HG02610 (cell line): ENCODE measurements at regions not wholly inside any gene's neighbourhood (a gene's known extent, or its start where the extent isn't known, plus 50 kb on each side); places are given as distances from the start of the nearest gene placed in this dataset.

Experiments
- ATAC-seq: cut with Tn5 transposase; IDR thresholded peaks from one replicate; pipeline ENCODE4 v1.9.1; 2021; ENCODE audit warnings: mild to moderate bottlenecking, moderate library complexity; ENCODE audit not compliant: unreplicated experiment

GRCh38 chr14:42877716-42878115 is 1271.0 kb downstream of the LRFN5 start:
- ATAC-seq = no peak

- no peak for ATAC-seq
Observed at GRCh38 chr14:42872786-42873185, 1266.1 kb downstream of the LRFN5 start.

- no peak for ATAC-seq
Observed at GRCh38 chr14:42869681-42870080, 1263.0 kb downstream of the LRFN5 start.

- no peak for ATAC-seq
Observed at GRCh38 chr14:42862114-42862513, 1255.4 kb downstream of the LRFN5 start.

- no peak for ATAC-seq
Observed at GRCh38 chr14:42860371-42860770, 1253.7 kb downstream of the LRFN5 start.

GRCh38 chr14:42856106-42856505 is 1249.4 kb downstream of the LRFN5 start:
- ATAC-seq = no peak

- ATAC-seq = no peak
Observed at GRCh38 chr14:42855085-42855484, 1248.4 kb downstream of the LRFN5 start.

- ATAC-seq = no peak
Observed at GRCh38 chr14:42854061-42854460, 1247.4 kb downstream of the LRFN5 start.

- ATAC-seq = no peak
Observed at GRCh38 chr14:42848652-42849051, 1242.0 kb downstream of the LRFN5 start.

GRCh38 chr14:42814817-42815216 is 1208.1 kb downstream of the LRFN5 start:
- no peak for ATAC-seq

GRCh38 chr14:42806909-42807315 is 1200.2 kb downstream of the LRFN5 start:
- no peak for ATAC-seq

GRCh38 chr14:42804141-42804540 is 1197.5 kb downstream of the LRFN5 start:
- no peak for ATAC-seq

GRCh38 chr14:42802346-42802745 is 1195.7 kb downstream of the LRFN5 start:
- ATAC-seq = no peak

- ATAC-seq = no peak
Observed at GRCh38 chr14:42792166-42792565, 1185.5 kb downstream of the LRFN5 start.

- no peak for ATAC-seq
Observed at GRCh38 chr14:42782754-42783153, 1176.1 kb downstream of the LRFN5 start.

- no peak for ATAC-seq
Observed at GRCh38 chr14:42778984-42779383, 1172.3 kb downstream of the LRFN5 start.

- no peak for ATAC-seq
Observed at GRCh38 chr14:42750771-42751170, 1144.1 kb downstream of the LRFN5 start.

- no peak for ATAC-seq
Observed at GRCh38 chr14:42742084-42742483, 1135.4 kb downstream of the LRFN5 start.

- no peak for ATAC-seq
Observed at GRCh38 chr14:42736408-42736807, 1129.7 kb downstream of the LRFN5 start.

GRCh38 chr14:42734041-42734440 is 1127.4 kb downstream of the LRFN5 start:
- ATAC-seq = no peak

- no peak for ATAC-seq
Observed at GRCh38 chr14:42732005-42732404, 1125.3 kb downstream of the LRFN5 start.

- ATAC-seq = no peak
Observed at GRCh38 chr14:42731480-42731879, 1124.8 kb downstream of the LRFN5 start.

GRCh38 chr14:42729681-42730080 is 1123.0 kb downstream of the LRFN5 start:
- no peak for ATAC-seq

- no peak for ATAC-seq
Observed at GRCh38 chr14:42719391-42719790, 1112.7 kb downstream of the LRFN5 start.
